ENCODE measurements at regions not wholly inside any gene's neighbourhood (a gene's known extent, or its start where the extent isn't known, plus 50 kb on each side); places are given as distances from the start of the nearest gene placed in this dataset.

GRCh38 chr14:101000711-101001250, 97.3 kb upstream of the RTL1 start:
- ChIA-PET POLR2A (no interaction called here), CTCF (no interaction called here)
- Mint-ChIP-seq H3K36me3 (ENCODE audit: low read depth) (no peaks in the 10 kb centered on the region), H3K27me3 (peaks cover 19% of the 10 kb centered on the region), H3K4me3 (no peak overlapping the region), H3K4me1 (ENCODE audit: low read depth) (no peaks in the 10 kb centered on the region), H3K9me3 (no peaks in the 10 kb centered on the region), H3K27ac (no peak overlapping the region)
- no peak for TF ChIP-seq CTCF (IDR thresholded peaks at IDR 0.05)
- ATAC-seq (no peak), DNase-seq (no peak)
- intact Hi-C loops (cut with micrococcal nuclease): no loop called here

GRCh38 chr14:101001311-101002069, 98.0 kb upstream of the RTL1 start:
- Mint-ChIP-seq H3K36me3 (ENCODE audit: low read depth) (no peaks in the 10 kb centered on the region), H3K4me1 (ENCODE audit: low read depth) (no peaks in the 10 kb centered on the region), H3K27ac (no peak overlapping the region), H3K9me3 (no peaks in the 10 kb centered on the region), H3K27me3 (peaks cover 19% of the 10 kb centered on the region), H3K4me3 (no peak overlapping the region)
- POLR2A ChIA-PET: no interaction called here
- ATAC-seq (no peak), DNase-seq (no peak)
- CTCF ChIA-PET: no interaction called here
- no peak for TF ChIP-seq CTCF (IDR thresholded peaks at IDR 0.05)
- intact Hi-C loops (cut with micrococcal nuclease): no loop called here

DNA sequence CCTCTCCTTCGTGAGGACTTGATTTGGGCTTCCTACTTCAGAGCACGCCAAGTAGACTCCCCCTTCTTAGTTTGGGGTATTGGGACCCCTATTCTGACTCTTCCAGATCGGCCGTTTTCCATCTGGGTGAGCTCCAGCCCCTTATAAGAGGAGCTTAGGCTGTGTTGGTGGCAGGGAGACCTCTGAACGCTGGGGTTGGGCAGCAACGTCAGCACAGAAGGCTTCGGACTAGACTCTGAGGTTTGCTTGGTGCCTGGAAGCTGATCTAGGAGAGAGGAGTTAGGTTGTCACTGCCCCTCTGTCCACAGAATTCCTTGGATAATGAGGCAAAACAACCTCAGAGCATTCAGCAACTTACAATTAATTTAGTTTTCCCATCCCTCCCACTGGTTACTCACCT, 99.2 kb upstream of the RTL1 start:
- ChIA-PET CTCF (no interaction called here), POLR2A (no interaction called here)
- H3K27me3 Mint-ChIP-seq: peaks cover 19% of the 10 kb centered on the region
- no peaks in the 10 kb centered on the region for H3K4me1 Mint-ChIP-seq (ENCODE audit: low read depth)
- TF ChIP-seq CTCF (IDR thresholded peaks at IDR 0.05): no peak
- no peak overlapping the region for H3K27ac Mint-ChIP-seq
- ATAC-seq (no peak), DNase-seq (no peak)
- H3K9me3 Mint-ChIP-seq: no peaks in the 10 kb centered on the region
- no peak overlapping the region for H3K4me3 Mint-ChIP-seq
- intact Hi-C loops (cut with micrococcal nuclease): no loop called here
- no peaks in the 10 kb centered on the region for H3K36me3 Mint-ChIP-seq (ENCODE audit: low read depth)

DNA sequence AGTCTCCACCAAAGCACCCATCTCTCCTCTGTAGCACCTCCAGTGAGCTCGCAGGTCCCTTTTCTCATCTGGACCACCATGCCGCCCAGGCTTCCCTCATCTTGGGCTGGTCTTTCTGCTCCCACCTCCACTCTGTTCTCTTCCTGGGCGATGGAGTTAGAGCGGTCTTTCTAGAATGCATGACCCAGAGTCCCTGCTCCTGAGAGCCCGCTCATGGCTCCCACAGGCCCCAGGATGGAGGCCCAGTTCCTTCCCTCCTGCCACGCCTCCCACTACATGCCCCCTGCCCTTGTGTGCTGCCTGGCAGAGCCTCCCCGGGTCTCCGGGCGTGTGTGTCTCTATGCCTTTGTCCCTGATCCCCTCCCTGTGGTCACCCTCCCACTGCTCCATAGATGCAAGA, 100.7 kb upstream of the RTL1 start:
- DNase-seq: no peak
- Mint-ChIP-seq H3K27ac (no peak overlapping the region), H3K36me3 (ENCODE audit: low read depth) (no peaks in the 10 kb centered on the region), H3K4me3 (no peak overlapping the region), H3K9me3 (no peaks in the 10 kb centered on the region), H3K27me3 (peaks cover 20% of the 10 kb centered on the region), H3K4me1 (ENCODE audit: low read depth) (no peaks in the 10 kb centered on the region)
- no peak for TF ChIP-seq CTCF (IDR thresholded peaks at IDR 0.05)
- intact Hi-C loops (cut with micrococcal nuclease): no loop called here
- no peak for ATAC-seq
- ChIA-PET CTCF (no interaction called here), POLR2A (no interaction called here)

DNA sequence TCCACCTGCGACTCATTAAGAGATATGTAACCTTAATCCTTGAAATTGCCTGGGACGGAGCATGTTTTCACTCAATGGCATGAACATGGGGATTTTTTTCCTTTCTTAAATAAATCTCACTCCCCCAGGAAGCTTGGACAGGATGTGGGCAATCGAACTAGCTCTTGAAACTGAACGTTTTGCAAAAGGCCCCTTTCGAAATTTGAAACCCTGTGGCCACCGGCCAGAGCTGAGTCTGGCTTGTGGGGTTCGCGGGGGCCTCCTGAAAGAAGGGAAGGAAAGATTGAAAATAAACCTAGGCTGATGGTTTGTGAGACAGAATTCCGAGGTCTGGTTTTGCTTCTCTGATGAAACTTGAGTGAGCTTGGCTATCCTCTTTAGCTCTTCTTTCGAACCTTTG, 101.4 kb upstream of the RTL1 start:
- CTCF ChIA-PET: no interaction called here
- intact Hi-C loops (cut with micrococcal nuclease): no loop called here
- Mint-ChIP-seq H3K27ac (no peak overlapping the region), H3K4me3 (no peak overlapping the region), H3K36me3 (ENCODE audit: low read depth) (no peaks in the 10 kb centered on the region), H3K9me3 (no peaks in the 10 kb centered on the region), H3K27me3 (peaks cover 20% of the 10 kb centered on the region), H3K4me1 (ENCODE audit: low read depth) (no peaks in the 10 kb centered on the region)
- POLR2A ChIA-PET: no interaction called here
- DNase-seq (no peak), ATAC-seq (no peak)
- no peak for TF ChIP-seq CTCF (IDR thresholded peaks at IDR 0.05)
